ENCODE measurements at regions not wholly inside any gene's neighbourhood (a gene's known extent, or its start where the extent isn't known, plus 50 kb on each side); places are given as distances from the start of the nearest gene placed in this dataset.

GRCh38 chr15:66909381-66909890, 156.0 kb upstream of the SMAD3 start:
- Mint-ChIP-seq H3K9me3 (ENCODE audit: low read depth) (no peaks in the 10 kb centered on the region), H3K27ac (ENCODE audit: unreplicated experiment) (no peak overlapping the region), H3K4me1 (ENCODE audit: low read depth) (peaks cover 7% of the 10 kb centered on the region), H3K27me3 (ENCODE audit: low read depth) (peaks cover 2% of the 10 kb centered on the region), H3K4me3 (ENCODE audit: unreplicated experiment) (no peak overlapping the region), H3K36me3 (ENCODE audit: low read depth) (peaks cover 5% of the 10 kb centered on the region)
- no peak for DNase-seq (ENCODE audit: low spot score)
- no peak for TF ChIP-seq CTCF (IDR thresholded peaks at IDR 0.05)

GRCh38 chr15:66911131-66911700, 154.2 kb upstream of the SMAD3 start:
- TF ChIP-seq CTCF (IDR thresholded peaks at IDR 0.05) = no peak
- DNase-seq (ENCODE audit: low spot score) = no peak
- Mint-ChIP-seq H3K27me3 (ENCODE audit: low read depth) (peaks cover 2% of the 10 kb centered on the region), H3K36me3 (ENCODE audit: low read depth) (peaks cover 13% of the 10 kb centered on the region), H3K9me3 (ENCODE audit: low read depth) (no peaks in the 10 kb centered on the region), H3K4me1 (ENCODE audit: low read depth) (peaks cover 7% of the 10 kb centered on the region), H3K27ac (ENCODE audit: unreplicated experiment) (no peak overlapping the region), H3K4me3 (ENCODE audit: unreplicated experiment) (no peak overlapping the region)

GRCh38 chr15:66912001-66912400, 153.4 kb upstream of the SMAD3 start:
- TF ChIP-seq CTCF (IDR thresholded peaks at IDR 0.05) = no peak
- Mint-ChIP-seq H3K27ac (ENCODE audit: unreplicated experiment) (no peak overlapping the region), H3K9me3 (ENCODE audit: low read depth) (peaks cover 6% of the 10 kb centered on the region), H3K36me3 (ENCODE audit: low read depth) (peaks cover 11% of the 10 kb centered on the region), H3K4me1 (ENCODE audit: low read depth) (peaks cover 7% of the 10 kb centered on the region), H3K4me3 (ENCODE audit: unreplicated experiment) (no peak overlapping the region), H3K27me3 (ENCODE audit: low read depth) (peaks cover 2% of the 10 kb centered on the region)
- no peak for DNase-seq (ENCODE audit: low spot score)

DNA sequence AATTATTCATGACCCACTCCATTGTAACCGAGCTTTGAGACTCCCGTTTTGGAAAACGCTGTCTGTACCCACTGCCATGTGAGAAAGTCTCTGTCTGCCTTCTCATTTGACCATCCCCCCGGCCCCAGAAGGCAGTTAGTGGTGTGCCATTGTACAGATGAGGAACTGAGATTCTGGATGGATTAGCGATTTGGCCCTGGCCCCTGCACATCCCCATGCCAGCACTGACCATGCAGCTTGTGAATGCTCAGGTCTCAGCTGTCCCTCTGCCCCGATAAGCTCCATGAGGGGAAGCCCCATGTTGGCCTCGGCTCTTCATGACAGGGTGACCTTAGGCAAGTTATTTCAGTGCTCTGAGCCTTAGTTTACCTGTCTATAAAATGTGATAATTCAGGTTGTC, 153.0 kb upstream of the SMAD3 start:
- no peak for DNase-seq (ENCODE audit: low spot score)
- no peak overlapping the region for H3K27ac Mint-ChIP-seq (ENCODE audit: unreplicated experiment)
- H3K4me3 Mint-ChIP-seq (ENCODE audit: unreplicated experiment) = no peak overlapping the region
- H3K27me3 Mint-ChIP-seq (ENCODE audit: low read depth) = peaks cover 2% of the 10 kb centered on the region
- peaks cover 14% of the 10 kb centered on the region for H3K36me3 Mint-ChIP-seq (ENCODE audit: low read depth)
- peaks cover 9% of the 10 kb centered on the region for H3K9me3 Mint-ChIP-seq (ENCODE audit: low read depth)
- H3K4me1 Mint-ChIP-seq (ENCODE audit: low read depth) = peaks cover 7% of the 10 kb centered on the region
- TF ChIP-seq CTCF (IDR thresholded peaks at IDR 0.05) = no peak

DNA sequence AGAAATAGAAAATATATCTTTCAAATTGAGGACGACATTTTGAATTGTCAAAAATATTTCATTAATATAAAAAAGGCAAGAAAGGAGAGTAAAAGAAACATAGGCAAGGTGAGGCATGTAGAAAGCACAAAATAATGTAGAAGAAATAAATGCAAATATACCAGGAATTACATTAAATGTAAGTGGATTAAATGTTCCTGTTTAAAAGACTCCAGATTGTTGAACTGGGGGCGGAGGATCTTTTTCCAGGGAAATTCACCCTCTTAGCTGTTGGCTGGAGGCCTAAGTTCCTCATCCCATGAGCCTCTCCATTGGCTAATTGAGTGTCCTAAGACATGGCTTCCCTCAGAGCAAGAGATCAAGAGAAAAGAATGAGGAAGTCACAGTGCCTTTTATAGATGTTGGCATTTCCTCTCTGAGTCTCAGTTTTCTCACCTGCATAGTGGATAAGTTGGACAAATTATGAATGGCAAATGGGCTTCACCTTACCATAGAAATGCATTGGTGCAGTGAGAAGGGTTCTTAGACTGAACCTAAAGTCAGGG, 147.4 kb upstream of the SMAD3 start:
- H3K4me1 Mint-ChIP-seq (ENCODE audit: low read depth) = peaks cover 13% of the 10 kb centered on the region
- peaks cover 19% of the 10 kb centered on the region for H3K36me3 Mint-ChIP-seq (ENCODE audit: low read depth)
- H3K9me3 Mint-ChIP-seq (ENCODE audit: low read depth) = peaks cover 30% of the 10 kb centered on the region
- H3K27me3 Mint-ChIP-seq (ENCODE audit: low read depth) = no peaks in the 10 kb centered on the region
- no peak for TF ChIP-seq CTCF (IDR thresholded peaks at IDR 0.05)
- no peak for DNase-seq (ENCODE audit: low spot score)
- H3K4me3 Mint-ChIP-seq (ENCODE audit: unreplicated experiment) = no peak overlapping the region
- H3K27ac Mint-ChIP-seq (ENCODE audit: unreplicated experiment) = no peak overlapping the region
